ENCODE measurements at regions not wholly inside any gene's neighbourhood (a gene's known extent, or its start where the extent isn't known, plus 50 kb on each side); places are given as distances from the start of the nearest gene placed in this dataset.
"Not testable (repeated sequence)": the region's sequence is repeated elsewhere in the genome, so short reads cannot be mapped to it uniquely, and the experiment has no call there.

DNA sequence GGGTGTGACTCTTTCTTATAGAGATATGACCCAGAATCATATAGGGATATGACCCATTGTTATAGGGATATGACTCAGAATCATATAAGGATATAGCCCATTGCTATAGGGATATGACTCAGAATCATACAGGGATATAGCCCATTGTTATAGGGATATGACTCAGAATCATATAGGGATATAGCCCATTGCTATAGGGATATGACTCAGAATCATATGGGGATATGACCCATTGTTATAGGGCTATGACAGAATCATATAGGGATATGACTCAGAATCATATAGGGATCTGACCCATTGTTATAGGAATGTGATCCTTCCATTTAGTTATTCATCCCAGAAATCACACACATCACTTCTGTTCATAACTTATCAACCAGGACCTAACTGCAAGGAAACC lies 312.2 kb upstream of the ADARB2 start:
- no peak for DNase-seq

DNA sequence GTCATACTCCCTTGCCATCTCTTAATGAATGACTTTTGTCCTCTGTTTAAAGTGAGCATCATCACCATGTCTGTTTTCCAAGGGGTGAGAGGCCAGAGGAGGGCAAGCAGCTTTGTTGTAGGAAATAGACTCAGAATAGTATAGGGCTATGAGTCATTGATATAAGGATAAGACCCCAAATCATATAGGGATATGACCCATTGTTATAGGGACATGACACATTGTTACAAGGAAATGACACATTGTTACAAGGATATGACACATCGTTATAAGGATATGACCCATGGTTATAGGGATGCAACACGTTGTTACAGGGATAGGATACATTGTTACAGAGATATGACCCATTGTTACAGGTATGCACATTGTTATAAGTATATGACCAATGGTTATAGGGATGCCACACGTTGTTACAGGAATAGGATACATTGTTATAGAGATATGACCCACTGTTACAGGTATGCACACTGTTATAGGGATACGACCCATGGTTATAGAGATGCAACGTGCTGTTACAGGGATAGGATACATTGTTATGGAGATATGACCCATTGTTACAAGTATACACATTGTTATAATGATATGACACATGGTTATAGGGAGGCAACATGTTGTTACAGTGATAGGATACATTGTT lies 311.1 kb upstream of the ADARB2 start:
- no peak for DNase-seq

DNA sequence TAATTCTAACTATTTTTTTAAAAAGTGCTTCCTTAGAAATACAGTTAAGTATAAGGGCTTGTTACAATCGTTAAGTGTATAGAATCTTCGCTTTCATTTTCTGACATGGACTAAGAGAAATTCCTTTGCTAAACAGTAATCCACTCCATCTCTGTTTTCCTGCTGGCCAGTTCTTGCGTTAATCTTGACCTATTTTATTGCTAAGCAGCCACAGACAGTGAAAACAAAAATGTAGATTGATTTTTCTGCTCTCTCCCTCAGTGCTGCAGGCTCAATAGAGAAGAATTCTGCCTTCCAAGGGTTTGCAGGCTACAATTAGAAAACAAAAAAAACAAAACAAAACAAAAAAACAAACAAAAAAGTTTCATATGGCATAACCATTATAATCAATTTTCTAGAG lies 310.4 kb upstream of the ADARB2 start:
- DNase-seq, result no peak

DNA sequence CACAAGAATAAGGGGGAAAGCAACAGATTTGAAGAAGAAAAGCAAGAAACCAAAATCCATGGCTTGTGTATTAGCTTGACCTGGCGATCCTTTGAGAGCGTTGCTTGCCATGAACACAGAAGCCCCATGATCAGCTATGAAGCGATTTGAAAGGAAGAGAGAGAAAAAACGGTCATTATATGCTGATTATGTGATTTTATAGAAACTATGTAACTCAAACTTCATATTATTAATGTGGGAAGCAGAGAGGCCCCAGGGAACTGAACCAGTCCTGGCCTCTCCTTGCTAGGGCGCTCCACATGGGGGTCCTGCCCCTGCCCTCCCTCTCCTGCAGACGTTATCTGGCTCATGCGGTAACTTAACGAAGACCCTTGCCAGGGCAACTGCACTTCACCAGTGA lies 306.1 kb upstream of the ADARB2 start:
- no peak for DNase-seq

DNA sequence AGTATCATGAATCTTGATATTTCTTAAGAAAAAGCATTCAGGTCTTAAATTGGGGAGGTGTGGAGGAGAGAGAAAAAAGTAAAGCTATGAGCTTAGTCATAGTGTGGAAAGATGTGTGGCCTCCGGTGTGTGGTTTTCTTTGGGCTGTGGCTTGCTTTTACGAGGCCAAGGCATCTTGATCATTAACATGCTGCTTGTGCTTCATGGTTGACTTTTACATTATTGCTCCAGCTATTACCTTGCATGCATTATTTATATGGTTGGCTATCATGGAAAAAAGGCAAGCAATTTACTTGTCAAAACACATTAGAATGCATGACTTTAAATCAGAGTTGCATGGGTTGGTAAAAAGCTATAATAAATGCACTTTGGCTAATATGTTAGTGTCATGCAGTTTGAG lies 300.7 kb upstream of the ADARB2 start:
- no peak for DNase-seq

DNA sequence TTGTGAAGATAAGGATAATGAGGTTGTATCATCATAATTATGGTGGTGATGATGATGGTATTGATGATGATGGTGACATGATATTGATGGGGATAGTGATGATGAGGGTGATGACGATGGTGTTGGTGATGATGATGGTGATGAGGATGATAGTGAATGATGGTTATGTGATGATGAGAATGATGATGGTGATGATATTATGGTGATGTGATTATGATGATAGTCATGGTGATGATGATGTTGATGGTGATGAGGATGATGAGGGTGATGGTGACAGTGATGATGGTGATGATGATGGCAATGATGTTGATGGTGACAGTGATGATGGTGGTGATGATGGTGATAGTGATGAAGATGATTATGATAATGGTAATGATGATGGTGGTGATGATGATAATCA lies 299.9 kb upstream of the ADARB2 start:
- no peak for DNase-seq

DNA sequence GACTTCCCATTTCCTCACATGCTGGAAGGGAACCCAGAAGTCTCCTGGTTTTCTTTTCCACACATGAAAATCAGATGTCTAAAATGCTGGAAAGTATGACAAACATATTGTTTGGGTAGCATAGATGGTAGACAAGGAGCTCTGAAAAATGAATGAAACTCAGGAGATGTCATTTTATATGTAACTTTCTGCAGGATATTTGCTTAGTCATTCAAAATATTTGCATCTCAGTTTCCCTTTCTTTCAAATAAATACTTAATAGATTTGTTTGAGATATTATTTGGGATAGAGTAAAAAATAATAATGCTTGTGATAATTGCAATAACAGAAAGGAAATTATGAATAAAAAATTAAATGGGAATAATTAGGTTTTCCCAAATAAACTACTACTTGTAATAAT lies 298.9 kb upstream of the ADARB2 start:
- no peak for DNase-seq

DNA sequence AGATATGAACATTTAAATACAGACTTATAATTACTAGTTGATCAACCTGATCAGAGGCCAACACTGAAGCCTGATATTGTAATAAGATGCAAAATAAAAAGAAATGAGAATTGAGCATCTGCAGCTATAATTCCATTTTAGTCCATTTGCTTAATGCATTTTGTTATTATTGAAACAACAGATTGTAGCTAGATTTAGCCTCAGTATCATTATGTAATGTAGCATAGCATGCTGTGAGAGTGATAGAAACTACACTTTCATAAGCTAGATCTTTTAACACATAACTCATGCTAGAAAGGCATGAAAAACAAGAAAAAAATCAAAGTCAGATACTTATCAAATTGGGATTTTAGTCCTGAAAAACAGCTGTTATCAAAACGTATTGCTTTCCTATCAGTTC lies 292.7 kb upstream of the ADARB2 start:
- no peak for DNase-seq

DNA sequence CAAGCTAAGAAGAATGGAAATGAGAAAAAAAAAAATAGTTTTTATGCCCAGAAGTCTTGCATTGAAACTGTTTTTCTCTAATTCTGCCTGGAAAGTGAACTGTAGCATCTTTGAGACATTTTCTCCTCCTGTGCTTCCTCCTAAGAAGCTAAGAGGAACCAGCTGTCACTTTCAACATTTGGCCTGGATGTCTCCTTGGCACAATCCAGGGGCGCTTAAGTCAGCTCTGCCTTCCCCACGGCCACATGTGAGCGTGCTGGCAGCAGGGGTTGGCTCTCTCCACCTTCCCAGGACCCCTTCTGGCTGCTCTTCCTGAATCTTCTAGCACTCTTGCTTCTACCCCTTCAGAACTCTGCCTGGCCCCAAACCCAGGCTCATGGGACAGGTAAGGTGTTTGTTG lies 289.6 kb upstream of the ADARB2 start:
- DNase-seq, result no peak

DNA sequence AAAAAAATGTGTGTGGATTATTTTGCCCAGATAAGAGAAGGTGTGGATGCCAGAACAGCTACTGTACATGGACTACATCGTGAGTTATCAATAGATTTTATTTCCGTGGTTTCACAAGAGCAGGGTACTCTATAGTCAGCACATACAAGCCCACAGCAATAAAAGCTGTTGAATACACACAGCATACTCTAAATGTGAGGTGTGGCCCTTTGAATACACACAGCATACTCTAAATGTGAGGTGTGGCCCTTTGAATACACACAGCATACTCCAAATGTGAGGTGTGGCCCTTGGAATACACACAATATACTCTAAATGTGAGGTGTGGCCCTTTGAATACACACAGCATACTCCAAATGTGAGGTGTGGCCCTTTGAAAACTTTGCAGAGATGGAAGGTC lies 287.4 kb upstream of the ADARB2 start:
- DNase-seq, result not testable (repeated sequence)

DNA sequence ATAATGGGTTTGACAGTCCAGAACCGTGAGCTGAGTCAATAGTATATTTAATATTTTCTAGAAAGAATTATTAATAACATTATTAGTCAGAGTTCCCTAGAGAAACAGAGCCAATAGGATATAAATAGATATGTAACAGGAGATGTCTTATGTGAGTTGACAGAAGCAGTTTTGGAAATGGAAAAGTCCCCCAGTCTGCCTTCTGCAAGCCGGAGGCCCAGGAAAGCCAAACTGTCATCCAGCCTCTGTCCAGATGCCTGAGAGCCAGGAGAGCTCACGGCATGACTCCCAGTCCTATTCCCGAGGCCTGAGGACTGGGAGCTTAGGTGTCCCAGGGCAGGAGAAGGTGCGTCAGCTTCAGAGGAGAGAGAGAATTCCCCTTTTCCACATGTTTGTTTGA lies 286.4 kb upstream of the ADARB2 start:
- DNase-seq, result no peak

DNA sequence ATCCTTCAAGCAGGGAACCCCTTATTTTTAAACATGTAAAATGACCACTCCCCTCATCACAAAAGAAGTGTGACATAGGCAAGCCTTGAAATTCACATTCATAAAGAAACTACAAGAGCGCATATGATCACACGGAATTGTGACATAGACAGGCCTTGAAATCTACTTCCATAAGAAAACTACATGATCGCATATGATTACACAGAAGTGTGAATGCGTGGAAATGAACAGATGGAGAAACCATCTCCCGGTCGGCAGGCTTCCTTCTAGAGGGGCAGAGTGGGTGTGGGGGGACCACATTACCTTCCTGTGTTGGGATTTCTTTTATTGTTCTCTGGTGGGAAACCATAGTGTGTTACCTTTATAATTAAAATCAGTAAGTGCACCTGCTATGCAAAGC lies 285.1 kb upstream of the ADARB2 start:
- DNase-seq, result no peak

DNA sequence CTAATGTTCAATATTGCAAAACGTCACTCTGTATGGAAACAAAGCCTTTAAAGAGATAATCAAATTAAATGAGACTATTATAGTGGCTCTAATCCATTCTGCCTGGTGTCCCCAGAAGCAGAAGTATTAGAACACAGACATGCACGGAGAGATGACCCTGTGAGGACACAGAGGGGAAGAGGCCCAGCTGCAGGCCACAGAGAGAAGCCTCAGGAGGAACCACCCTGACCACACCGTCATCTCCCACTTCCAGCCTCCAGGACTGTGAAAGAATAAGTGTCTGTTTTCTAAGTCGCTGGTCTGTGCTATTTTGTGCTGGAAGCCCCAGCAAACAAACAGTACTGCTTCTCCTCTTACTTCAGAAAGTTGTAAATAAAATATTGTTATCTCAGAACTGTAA lies 283.5 kb upstream of the ADARB2 start:
- no peak for DNase-seq

DNA sequence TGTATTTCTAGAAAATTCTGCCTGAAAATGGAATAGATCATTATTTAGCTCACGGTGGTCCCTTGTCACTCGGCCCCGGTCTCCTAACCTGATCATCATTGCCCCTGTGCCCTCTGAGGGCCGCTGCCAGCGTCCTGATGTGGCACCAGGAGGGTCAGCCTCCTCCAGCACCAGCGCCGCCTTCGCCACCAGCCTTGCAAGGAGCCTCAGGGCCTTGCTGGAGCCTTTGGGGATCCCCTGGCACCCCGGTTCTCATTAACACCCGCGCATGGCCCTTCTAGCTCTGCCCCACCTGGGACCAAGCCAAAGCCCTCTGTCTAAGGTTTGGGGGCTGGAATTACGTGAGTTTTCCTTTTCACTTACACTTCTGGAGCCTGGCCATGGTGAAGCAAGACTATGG lies 282.5 kb upstream of the ADARB2 start:
- no peak for DNase-seq

DNA sequence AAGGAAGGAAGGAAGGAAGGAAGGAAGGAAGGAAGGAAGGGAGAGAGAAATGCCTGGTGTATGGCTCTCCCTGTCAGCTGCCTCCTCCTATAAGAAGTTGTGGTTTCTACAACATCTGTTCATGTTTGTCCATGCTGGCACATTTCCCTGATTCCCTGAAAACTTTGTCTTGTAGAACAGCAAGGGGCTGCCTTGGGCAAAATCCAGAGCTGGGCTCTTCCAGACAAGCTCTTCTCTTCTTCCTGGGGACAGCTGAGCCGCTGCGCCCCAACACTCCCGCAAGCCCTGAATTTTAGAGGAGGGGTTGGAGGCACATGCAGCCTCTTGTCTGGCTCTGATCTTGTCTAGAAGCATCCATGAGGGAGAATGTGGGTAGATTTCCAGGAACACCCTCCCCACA lies 282.0 kb upstream of the ADARB2 start:
- no peak for DNase-seq

DNA sequence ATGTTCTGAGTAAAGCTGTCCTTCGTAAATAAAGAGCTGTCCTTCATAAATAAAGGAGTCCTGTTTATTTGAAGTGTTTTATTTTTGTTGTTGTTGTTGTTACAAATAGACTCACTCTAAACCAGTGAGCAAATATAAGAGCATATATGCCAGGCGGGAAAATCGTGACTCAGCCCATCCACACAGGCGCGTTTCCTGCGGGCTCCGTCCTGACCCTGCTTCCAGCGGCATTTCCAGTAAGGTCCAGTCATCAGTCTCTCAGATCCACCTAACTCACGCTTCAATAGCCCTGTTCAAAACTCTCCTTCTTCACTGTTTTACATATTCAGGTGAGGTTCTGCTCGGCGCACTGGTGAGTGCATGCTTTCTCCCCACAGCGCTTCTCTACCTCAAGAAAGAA lies 277.2 kb upstream of the ADARB2 start:
- DNase-seq, result no peak

DNA sequence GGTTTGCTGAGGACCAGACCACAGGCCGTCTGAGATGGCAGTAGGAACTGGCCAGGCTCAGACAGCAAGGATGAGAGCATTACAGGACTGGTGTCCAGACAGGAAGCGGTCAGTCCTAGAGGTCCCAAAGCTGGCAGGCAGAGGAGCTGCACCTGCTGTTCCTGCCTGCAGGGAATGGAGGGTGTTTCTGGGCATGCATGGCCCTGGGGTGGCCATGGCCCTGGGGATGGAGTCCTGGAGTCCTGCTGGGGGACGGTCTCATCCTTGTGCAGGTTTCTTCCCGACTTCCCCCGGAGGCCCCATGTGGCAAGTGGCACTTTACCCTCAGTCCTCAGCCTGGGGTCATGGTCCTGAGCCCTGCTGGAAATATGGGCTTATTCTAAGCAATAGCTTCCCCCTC lies 274.9 kb upstream of the ADARB2 start:
- DNase-seq, result no peak

DNA sequence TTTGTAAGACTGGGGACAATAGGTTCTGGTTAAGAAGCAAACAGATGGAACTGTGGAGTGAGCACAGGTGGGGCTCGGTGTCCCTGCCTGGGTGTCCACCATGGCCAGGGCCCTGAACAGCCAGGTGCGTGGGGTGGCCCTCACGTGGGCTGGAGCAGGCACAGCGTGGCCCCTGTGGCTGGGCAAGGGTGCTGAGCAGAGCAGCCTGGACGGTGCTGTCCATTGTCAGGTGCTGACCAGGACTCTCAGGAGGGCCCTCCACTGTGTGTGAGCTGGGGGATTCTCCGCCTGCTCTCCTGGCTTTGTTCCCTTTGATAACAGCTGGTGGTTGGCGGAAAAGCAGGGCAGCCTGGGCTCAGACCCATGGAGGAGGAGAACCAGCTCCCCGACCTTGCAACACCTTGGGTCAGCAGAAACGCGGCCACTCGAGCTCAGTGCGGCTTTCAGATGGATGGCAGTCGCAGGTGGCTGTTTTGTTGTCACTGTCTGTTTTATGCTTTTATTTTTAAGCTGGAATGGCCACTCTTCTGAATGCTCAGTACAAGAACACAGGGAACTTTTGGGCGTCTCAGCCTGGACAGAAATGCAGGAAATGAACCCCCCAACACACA lies 273.9 kb upstream of the ADARB2 start:
- no peak for DNase-seq

DNA sequence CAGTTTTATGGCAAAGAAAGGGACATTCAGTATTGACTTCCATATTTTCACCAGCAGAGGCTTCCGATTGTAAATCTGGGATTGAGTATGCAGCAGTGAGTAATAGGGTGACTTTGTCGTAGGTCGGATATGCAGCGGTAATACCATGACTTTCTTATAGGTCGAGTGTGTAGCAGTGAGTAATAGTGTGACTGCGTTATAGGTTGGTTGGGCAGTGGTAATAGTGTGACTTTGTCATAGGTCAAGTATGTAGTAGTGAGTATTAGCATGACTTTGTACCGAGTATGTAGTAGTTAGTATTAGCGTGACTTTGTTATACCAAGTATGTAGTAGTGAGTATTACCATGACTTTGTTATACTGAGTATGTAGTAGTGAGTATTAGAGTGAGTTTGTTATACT lies 268.2 kb upstream of the ADARB2 start:
- DNase-seq, result no peak

DNA sequence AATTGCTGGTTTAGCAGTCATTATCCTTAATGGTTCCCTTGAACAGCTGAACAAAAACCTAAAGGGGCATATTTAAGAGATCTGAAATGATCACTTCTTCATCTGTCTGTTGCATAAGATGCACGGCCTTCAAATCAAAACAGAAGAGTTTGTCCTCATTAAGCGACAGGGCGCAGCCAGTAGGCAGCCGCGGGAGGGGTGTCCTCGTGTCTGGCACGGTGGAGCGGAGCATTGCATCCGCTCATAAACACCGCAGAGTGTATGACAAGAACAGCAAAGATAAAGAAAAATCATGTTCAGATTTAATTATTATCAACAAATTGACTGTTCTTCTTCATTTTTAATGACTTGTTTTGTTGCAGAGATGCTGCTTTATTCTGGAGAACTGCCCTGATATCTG lies 255.6 kb upstream of the ADARB2 start:
- DNase-seq, result no peak

DNA sequence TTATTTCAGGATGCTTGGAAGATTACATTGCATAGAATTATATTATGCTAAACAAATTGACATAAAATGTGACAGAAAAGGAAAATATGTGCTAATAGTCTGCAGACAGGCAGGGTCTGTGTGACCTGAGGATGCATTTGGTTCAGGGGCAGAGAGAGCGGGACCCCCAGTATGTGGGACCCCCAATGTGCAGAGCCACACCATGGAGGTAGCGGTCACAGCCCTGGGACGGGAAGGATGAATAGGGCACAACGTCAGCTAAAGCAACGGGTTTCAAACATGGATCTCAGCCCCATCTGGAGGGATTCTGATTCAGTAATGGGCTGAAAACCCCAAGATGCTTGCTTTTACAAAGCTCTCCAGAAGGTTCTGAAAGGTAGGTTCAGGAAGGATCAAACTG lies 251.8 kb upstream of the ADARB2 start:
- no peak for DNase-seq

DNA sequence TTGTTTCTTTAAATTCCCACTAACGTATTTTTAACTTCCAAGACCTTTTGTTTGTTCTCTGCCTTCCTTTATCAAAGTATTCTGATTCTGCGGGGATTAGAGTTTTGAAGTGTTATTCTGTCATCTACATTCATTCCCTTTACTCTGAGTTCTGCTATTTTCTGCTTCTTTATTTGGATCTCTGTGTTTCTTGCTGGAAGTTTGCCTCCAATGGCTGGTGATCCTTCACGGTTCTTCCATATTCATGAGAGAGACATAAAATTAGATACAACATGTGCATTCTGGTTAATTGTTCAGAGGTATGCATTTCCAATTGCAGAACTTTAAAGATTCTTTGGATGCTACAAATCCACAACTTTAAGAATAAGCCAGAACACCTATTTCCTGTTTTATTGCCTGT lies 244.7 kb upstream of the ADARB2 start:
- no peak for DNase-seq

DNA sequence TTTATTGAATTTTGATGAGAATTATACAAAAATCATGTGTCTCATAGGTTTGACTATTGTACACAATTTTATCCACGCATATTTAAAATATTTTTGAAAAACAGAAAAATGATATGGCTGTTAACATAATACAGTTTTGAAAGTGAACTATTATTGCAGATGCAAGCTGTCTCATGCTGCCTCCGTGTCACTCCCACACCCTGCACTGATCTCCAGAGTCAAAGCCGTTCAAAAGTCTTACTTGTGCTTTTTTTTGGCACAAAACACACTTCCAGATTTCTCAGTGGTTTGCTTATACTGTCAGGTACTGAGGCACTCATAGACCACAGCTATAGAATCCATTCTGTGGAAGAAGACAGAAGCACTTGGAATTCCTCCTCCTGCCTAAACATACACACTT lies 243.1 kb upstream of the ADARB2 start:
- DNase-seq, result no peak

DNA sequence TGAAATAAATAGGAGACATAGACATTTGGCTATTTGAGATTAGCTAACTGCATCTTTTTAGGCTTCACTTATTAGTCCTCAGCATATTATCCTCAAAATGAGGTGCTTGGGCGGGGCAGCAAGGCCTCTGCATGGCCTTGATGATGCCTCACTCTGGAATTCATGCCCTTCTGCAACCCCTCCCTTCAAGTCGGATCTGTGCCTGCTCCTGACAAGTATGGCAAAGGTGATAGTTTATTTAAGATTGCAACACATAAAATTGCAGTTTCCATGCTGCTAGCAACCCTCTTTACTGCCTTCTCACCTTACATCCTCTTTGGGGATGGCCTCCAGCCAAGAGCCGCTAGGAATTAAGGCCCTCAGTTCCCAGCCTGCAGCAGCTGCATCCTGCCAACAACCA lies 241.3 kb upstream of the ADARB2 start:
- DNase-seq, result no peak

DNA sequence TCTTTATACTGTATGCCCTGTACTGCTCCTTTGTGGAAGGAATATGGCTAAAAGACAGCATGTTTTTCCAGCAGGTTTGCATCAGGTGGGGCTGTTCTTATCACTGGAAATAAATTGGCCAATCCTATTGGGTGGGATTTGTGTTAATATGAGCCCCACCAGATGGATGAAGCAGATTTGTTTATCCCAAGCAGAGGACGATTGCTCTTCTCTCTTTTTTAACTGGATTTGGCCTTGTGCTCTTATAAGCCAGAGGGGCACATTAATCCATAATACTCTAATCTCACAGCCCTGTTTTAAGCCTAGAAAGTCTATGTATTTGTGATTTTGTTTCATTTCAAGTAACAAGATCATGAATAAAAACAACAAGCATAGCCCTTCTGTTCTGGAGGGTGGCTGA lies 240.1 kb upstream of the ADARB2 start:
- DNase-seq, result no peak

DNA sequence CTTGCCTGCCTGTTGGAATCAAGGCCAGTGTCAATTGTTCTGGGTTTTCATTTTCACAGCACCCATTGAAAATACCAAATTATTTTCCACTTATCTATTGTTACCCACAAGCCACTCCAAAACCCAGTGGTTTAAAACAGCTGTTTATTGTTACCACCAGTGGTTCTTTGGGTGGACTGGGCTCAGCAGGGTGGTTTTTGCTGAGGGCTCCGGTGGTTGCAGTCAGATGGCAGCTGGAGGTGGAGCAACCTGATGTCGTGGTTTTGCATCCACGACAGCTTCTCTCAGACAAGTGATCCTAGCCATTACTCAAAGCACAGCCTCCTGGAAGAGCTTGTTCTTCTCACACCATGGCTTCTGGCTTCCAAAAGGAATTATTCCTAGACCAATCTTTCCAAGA lies 235.1 kb upstream of the ADARB2 start:
- no peak for DNase-seq
